SK-N-MC (cell line): ENCODE measurements at regions not wholly inside any gene's neighbourhood (a gene's known extent, or its start where the extent isn't known, plus 50 kb on each side); places are given as distances from the start of the nearest gene placed in this dataset.

ENCODE experiments used
- EZH2 ChIP-seq: fragments of 200-600 bp; sonication (generic); IDR thresholded peaks from one replicate; pipeline ENCODE4 v1.6.1; 2017; ENCODE audit warnings: antibody characterized with exemption
- FOXP2 ChIP-seq: optimal IDR thresholded peaks from 2 replicates; pipeline ENCODE3; 2011; ENCODE audit warnings: mild to moderate bottlenecking, moderate library complexity; ENCODE audit not compliant: insufficient read depth; ENCODE audit errors: extremely low read length, control extremely low read depth
- POLR2AphosphoS5 ChIP-seq: IDR thresholded peaks from 2 replicates; pipeline ENCODE4 v1.6.1; 2012; ENCODE audit warnings: mild to moderate bottlenecking, low read depth, low read length, borderline replicate concordance

DNA sequence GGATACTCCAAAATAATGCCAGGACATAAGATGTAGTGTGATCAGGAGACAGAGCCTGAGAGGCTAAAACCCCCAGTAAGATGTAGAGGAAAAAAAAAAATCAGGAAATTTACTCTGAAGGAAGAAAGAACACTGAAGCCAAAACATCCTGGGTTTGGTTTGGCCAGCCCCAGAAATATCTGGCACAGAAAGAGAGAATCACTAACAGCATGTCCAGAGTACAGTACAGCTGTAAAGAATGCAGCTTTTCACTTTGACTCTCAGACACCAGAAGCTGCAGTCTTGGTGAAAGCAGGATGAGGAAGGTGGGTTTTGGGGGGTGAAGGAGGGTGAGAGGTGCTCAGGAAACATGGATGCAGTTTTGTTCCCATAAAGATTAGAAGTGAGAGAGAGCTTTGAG lies 1577.7 kb upstream of the ACVR2A start:
- TF ChIP-seq EZH2 (no peak), POLR2AphosphoS5 (no peak), FOXP2 (no peak)
